ENCODE measurements at regions not wholly inside any gene's neighbourhood (a gene's known extent, or its start where the extent isn't known, plus 50 kb on each side); places are given as distances from the start of the nearest gene placed in this dataset.

DNA sequence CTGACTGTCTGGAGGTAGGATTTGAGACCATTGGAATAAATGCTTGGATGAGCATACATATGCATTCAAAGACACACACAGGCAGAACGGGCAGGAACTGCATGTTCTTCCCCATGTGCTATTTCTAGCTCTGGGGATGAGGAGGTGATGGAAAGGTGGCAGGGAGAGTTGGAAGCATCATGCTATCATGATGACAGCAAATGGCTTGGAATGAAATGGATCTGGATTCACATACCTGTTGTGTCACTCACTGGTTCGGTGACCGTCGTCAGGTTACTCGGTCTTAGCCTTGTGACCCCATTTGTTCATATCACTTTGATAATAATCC is 627.9 kb upstream of the KIRREL3 start:
- no peak overlapping the region for H3K4me3 ChIP-seq (ENCODE audit: control insufficient read depth, low read depth, low read length)
- TF ChIP-seq, protein P1, sequence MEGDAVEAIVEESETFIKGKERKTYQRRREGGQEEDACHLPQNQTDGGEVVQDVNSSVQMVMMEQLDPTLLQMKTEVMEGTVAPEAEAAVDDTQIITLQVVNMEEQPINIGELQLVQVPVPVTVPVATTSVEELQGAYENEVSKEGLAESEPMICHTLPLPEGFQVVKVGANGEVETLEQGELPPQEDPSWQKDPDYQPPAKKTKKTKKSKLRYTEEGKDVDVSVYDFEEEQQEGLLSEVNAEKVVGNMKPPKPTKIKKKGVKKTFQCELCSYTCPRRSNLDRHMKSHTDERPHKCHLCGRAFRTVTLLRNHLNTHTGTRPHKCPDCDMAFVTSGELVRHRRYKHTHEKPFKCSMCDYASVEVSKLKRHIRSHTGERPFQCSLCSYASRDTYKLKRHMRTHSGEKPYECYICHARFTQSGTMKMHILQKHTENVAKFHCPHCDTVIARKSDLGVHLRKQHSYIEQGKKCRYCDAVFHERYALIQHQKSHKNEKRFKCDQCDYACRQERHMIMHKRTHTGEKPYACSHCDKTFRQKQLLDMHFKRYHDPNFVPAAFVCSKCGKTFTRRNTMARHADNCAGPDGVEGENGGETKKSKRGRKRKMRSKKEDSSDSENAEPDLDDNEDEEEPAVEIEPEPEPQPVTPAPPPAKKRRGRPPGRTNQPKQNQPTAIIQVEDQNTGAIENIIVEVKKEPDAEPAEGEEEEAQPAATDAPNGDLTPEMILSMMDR (IDR thresholded peaks at IDR 0.05; ENCODE audit: control insufficient read depth, insufficient read depth, low read depth, low read length, missing control alignments): no peak
- DNase-seq (ENCODE audit: low read depth): no peak

DNA sequence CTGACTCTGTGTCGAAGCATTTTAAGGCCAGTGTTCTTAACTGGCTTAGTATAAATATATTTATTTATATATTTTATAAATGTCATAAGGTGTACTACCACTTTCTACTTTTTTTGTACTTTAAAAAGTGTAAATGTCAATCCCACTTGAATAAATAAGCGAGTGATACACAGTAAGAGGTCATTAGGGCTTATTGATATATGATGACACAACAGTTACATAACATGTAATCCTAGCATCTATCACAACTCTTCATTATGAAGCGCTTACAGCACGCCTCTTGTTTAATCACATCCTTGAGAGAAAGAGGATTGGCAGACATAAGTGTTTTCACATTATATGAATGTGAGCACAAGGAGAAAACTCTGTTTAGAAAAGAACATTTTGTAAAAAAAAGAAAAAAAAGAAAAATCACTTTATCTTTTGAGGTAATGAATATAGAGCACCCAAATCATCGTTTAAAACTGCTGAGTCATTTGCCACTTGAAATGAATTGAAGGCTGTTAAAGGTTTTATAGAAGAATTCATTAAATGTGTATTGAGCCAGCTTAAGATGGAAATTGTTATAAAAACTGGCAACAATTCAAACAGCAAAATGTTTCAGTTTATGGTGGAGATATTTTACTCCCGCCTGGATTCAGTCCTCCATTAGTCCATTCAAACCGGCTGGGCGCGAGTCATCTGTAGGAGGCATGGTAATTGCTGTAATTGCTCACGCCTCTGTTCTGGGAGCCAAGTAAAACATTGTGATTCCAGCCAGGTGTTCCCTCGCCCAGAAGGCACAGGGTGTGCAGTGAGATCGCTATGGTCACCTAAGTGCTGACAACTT is 627.3 kb upstream of the KIRREL3 start:
- no peak overlapping the region for H3K4me3 ChIP-seq (ENCODE audit: control insufficient read depth, low read depth, low read length)
- TF ChIP-seq, protein P1 (IDR thresholded peaks at IDR 0.05; ENCODE audit: control insufficient read depth, insufficient read depth, low read depth, low read length, missing control alignments): no peak
- no peak for DNase-seq (ENCODE audit: low read depth)

DNA sequence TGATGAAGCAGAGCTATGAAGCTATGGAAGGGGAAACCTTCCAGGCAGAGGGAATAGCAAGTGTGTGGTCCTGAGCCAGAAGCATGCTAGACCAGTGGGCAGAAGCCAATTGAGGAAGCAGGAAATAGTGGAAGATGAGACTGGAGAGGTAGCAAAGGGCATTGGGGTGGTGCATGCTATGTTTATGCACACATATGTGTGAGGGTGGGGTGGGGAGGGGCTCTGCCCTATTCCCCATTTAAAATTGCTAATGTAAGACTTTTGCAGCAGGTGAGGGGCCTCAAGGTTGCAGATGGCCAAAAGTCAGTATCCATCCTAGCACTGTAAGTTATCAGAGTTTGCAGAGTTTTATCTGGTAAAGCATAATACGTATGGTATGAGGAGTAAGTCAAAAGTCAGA is 626.6 kb upstream of the KIRREL3 start:
- no peak for DNase-seq (ENCODE audit: low read depth)

DNA sequence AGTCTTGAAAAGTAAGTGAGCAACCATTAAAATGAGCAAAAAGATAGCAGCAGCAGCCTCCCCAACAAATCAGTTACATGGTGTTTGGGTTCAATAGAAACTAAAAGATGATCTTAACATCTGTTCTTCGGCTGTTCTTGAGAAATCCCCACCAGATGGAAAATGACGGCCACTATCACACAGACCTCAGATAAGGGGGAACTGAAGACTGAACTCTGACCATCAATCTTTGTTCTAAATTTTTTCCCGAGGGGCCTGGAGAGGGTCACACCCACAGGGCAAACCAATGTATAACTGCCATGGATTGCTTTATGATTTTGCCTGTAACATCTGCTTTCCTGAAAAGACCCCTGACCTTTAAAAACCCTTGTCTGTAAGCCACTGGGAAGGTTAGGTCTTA is 624.8 kb upstream of the KIRREL3 start:
- no peak overlapping the region for H3K4me3 ChIP-seq (ENCODE audit: control insufficient read depth, low read depth, low read length)

More for the DNA sequence above, 626.6 kb upstream of the KIRREL3 start:
- no peak overlapping the region for H3K4me3 ChIP-seq (ENCODE audit: control insufficient read depth, low read depth, low read length)
- TF ChIP-seq, protein P1 (IDR thresholded peaks at IDR 0.05; ENCODE audit: control insufficient read depth, insufficient read depth, low read depth, low read length, missing control alignments): no peak

DNA sequence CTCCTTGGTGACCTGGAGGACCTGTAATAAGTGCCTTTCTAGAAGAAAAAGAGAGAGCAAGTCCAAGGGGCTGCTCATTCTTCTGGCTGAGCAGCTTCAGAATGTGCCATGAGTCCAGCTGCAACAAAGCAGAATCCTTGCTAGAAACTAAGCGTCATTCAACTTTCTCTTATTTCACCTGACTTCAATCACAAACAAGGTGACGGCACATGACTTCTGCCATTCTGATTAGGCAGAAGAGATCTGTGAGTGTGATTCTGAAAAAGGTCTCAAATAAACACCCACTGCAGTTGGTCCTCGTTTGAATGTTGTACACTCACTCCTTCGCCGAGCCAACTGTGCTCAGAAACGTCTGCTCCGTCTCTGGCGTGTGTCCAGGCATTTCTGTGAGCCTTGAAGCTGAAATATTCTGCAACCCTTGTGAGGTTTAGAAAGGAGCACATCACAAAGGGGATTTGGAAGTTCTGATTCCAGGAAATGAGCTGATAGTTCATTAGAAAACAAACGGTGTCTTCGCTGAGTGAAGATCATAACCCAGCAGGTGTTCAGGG is 623.8 kb upstream of the KIRREL3 start:
- no peak for DNase-seq (ENCODE audit: low read depth)
- no peak overlapping the region for H3K4me3 ChIP-seq (ENCODE audit: control insufficient read depth, low read depth, low read length)
- TF ChIP-seq, protein P1 (IDR thresholded peaks at IDR 0.05; ENCODE audit: control insufficient read depth, insufficient read depth, low read depth, low read length, missing control alignments): no peak

More for the DNA sequence above, 624.8 kb upstream of the KIRREL3 start:
- DNase-seq (ENCODE audit: low read depth): no peak
- TF ChIP-seq, protein P1 (IDR thresholded peaks at IDR 0.05; ENCODE audit: control insufficient read depth, insufficient read depth, low read depth, low read length, missing control alignments): no peak

DNA sequence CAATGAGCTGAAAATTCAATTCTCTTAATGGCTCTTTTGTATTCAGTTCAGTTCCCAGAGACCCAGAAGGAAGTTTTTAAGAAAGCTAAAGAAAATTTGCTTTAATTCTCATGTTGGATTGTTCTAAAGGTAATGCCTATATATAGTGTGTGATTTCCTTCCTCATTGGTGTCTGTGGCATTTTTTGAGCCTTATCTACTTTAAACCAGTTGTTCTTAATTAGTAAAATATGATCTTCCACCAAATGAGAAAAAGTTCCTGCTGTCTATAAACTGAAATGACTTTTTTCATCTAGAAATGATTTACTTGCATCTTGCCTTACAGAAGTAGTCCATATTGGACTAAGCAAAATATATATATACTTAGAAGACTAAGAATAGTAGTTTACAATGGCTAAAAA is 622.1 kb upstream of the KIRREL3 start:
- DNase-seq (ENCODE audit: low read depth): no peak
- H3K4me3 ChIP-seq (ENCODE audit: control insufficient read depth, low read depth, low read length): no peak overlapping the region
- TF ChIP-seq, protein P1 (IDR thresholded peaks at IDR 0.05; ENCODE audit: control insufficient read depth, insufficient read depth, low read depth, low read length, missing control alignments): no peak

All from AG09309 (cell line).